DMS 273 (cell line): ENCODE measurements at regions not wholly inside any gene's neighbourhood (a gene's known extent, or its start where the extent isn't known, plus 50 kb on each side); places are given as distances from the start of the nearest gene placed in this dataset.
A peak's percentile ranks its signal among the peaks of the same experiment; 100 is the strongest.
"Not testable (repeated sequence)": the region's sequence is repeated elsewhere in the genome, so short reads cannot be mapped to it uniquely, and the experiment has no call there.

Experiments
- DNase-seq: peaks from one replicate; lab custom pipeline; 2025; ENCODE audit not compliant: unreplicated experiment; lab: John Stamatoyannopoulos, UW

GRCh38 chr14:37974421-37974820 is 233.3 kb upstream of the SSTR1 start:
- no peak for DNase-seq

DNA sequence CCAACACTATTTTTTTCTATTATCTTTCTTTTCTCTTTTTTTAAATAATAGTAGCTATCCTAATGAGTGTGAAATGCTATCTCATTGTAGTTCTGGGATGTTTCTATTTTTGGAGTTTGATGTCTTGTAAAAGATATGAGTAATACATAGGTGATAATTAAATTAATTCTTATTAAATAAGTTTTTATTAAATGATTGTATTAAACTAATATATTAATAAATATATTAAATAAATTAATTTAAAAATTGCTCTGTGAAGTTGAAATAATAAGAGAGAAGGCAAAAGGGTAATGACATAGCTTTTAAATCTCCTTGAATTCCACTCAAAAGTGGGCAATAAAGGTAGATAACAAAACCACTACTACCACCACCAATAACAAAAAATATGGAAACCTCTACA is 230.2 kb upstream of the SSTR1 start:
- no peak for DNase-seq

DNA sequence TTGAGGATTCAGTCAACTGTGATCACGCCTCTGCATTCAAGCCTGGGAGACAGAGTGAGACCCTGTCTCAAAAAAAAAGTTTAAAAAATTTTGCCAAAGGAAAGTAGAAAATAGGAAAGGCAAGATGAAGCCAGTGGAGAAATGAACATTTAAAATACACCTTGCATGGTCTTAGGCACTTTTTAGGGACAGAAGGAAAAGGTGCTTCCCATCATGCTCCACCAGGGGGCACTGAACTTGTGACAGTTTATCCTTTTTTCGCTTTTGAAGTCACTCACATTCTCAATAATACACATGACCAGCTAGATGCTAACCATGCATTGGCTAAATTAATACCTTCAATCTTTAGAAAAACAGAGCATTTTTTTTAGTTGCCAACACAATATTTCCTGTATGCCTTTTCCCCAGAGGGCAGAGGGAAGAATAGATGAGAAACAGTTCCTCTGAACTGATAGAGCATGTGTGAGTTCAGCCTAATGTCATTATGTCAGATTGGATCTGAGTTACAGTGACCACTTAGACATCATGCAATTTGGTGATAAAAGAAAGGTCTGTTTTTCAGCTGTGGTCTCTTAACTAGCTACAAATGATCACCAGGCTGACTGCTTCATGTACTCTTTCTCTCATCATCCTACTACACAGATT is 221.8 kb upstream of the SSTR1 start:
- peak; percentile 79 for DNase-seq

- no peak for DNase-seq
Observed at GRCh38 chr14:37988472-37988871, 219.2 kb upstream of the SSTR1 start.

DNA sequence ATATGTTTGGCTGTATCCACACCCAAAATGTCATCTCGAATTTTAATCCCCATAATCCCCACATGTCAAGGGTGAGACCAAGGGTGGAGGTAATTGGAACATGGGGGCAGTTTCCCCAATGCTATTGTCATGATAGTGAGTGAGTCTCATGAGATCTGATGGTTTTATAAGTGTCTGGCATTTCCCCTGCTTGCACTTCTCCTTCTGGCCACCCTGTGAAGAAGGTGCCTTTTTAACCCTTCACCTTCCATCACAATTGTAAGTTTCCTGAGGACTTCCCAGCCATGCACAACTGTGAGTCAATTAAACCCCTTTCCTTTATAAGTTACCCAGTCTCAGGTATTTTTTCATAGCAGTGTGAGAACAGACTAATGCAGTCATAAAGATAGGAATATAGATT is 216.7 kb upstream of the SSTR1 start:
- peak; percentile 10 for DNase-seq

DNA sequence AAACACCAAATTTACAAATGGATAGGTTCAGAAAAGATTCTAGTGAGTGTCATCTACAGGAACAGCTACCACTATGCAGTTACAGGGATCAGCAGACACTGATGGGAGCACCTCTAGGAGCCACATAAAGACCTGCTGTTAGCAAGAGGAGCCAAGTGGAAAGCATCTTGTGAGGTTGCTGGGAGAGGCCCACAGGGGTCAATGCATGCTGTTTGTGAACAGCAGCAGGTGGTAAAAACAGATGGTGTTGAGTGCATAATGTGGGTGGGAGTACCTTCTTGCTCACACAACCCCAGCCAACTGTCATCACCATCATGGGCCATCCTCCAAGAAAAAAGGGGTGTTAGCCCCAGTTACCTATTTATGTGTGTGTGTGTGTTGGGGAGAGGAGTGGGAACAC is 215.2 kb upstream of the SSTR1 start:
- peak; percentile 97 for DNase-seq

DNA sequence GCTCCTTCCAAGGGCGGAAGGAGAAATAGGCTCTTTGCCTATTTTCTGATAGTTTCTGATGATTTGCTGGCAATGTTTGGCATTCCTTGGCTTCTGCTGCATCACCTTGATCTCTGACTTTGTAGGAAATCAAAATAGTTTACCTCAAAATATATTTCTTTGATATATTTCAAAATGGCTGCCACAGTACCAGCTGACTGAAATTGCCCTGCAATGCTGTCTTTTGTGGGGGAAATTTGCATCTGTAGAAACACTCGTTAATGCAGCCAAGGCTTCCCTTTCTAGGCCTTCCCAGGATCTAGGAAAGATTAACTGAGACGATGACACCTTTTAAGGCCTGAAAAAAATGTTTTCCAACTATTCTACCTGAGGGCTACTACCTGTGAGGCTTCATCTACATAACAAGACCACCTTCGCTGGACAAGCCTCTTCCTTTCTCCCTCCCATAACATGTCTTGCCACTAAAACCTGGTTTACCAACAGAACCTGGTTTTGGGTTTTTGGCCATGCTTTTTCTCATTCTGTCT is 212.8 kb upstream of the SSTR1 start:
- DNase-seq, result no peak

DNA sequence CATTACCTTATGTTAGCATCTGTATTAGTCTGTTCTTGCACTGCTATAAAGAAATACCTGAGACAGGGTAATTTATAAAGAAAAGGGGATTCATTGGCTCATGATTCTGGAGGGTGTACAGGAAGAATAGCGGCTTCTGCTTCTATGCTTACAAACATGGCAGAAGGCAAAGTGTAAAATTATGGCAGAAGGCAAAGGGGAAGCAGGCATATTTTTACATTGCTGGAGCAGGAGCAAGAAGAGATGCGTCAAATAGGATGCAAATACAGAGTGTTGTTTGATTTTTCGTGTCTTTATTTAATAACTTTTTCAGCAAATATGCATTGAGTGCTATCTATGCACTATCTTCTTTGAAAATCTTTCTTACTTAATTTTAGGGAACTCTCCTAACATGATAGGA is 210.7 kb upstream of the SSTR1 start:
- DNase-seq, result no peak

GRCh38 chr14:38000340-38000739 is 207.4 kb upstream of the SSTR1 start:
- DNase-seq, result no peak

- DNase-seq, result no peak
Observed at GRCh38 chr14:38001501-38001900, 206.2 kb upstream of the SSTR1 start.

GRCh38 chr14:38003746-38004609 is 203.7 kb upstream of the SSTR1 start:
- DNase-seq, result no peak

DNA sequence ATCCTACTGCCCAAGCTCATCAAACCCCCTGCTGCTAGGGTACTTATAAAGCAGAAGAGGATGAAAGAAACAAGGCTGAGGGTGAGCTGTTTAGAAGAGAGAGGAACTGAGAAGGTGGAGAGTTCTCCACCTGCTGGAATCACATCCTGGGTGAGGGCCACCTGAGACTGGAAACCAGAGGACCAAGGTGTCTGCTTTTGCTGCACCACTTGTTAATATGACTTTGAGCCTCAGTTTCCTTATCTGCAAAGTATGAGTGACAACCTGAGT is 203.2 kb upstream of the SSTR1 start:
- DNase-seq, result no peak

DNA sequence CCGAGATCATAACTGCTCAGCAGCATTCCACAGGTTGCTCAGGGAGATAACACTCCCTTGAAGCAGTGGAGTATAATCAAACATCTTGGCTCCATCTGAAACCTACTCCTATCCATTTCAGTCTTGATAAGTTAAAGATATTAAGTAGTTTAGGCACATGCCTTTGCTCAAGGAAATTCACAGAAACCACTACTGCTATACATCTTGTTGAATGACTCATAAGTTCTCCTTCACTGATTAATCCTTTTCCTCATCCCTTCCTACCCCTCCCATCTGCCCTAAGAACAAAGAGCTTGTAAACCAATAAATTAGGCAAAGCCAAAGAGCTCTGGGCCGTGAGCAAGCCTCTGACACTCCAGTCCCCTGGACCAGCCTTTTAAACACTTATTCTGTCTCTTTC is 196.5 kb upstream of the SSTR1 start:
- DNase-seq, result not testable (repeated sequence)

- no peak for DNase-seq
Observed at GRCh38 chr14:38012056-38012455, 195.6 kb upstream of the SSTR1 start.

- DNase-seq, result peak; percentile 15
Observed at GRCh38 chr14:38016497-38016896, 191.2 kb upstream of the SSTR1 start.

GRCh38 chr14:38021861-38022260 is 185.8 kb upstream of the SSTR1 start:
- DNase-seq, result no peak

- DNase-seq, result no peak
Observed at GRCh38 chr14:38022775-38023174, 184.9 kb upstream of the SSTR1 start.

- DNase-seq, result no peak
Observed at GRCh38 chr14:38038171-38038570, 169.5 kb upstream of the SSTR1 start.

GRCh38 chr14:38038986-38039385 is 168.7 kb upstream of the SSTR1 start:
- DNase-seq, result peak; percentile 62

- peak; percentile 33 for DNase-seq
Observed at GRCh38 chr14:38039496-38039895, 168.2 kb upstream of the SSTR1 start.

- no peak for DNase-seq
Observed at GRCh38 chr14:38040411-38040810, 167.3 kb upstream of the SSTR1 start.

DNA sequence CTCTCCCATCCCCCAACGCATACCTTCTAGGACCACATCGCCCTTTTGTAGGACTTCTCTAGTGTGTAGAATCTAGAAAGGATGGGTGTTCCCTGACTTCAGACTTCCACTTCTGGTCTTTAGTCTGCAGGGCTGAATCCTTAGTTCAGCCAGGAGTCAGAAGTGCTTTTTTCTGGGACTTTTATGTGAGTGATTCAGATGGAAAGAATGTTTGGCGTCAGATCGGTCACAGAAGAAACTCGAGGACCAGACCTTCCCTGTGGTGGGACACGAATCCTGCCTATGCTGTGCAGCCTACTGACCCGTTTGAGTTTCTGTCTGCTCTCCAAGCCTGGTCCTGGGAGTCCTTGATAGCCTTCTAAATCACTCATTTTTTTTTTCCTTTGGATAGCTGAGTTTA is 165.4 kb upstream of the SSTR1 start:
- no peak for DNase-seq

- DNase-seq, result no peak
Observed at GRCh38 chr14:38044710-38045109, 163.0 kb upstream of the SSTR1 start.
